ENCODE measurements at regions not wholly inside any gene's neighbourhood (a gene's known extent, or its start where the extent isn't known, plus 50 kb on each side); places are given as distances from the start of the nearest gene placed in this dataset.

DNA sequence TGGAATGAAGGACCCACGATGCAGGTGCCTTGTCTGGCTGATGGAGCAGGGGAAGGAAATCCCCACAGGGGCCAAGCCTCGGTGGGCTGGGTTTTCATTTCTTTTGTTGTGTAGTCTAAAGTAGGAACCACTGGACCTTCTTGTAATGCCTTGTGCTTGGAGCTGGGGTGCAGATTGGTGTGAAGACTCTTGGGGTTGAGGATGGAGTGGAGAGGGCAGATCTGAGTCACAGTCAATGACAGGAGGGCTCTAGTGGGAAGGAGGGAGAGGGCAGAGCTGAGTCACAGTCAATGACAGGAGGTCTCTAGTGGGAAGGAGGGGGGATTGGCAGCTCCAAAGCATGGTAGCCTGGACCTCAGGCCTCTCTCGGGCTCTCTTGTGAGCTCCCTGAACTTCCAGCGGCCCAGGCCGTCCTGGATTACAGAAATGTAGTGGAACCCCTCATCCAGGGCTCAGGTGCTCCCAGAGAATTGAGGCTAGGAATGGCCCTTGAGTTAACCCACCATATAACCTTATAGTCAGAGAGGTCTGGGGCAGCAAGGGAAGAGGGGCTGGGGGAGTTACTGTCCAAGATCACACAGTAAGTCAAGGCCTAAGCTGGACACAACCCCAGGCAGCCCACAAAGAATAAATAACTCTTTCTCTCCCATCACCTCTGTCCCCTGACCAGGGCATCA is 313.8 kb downstream of the MATN1 start:
- H3K4me3 ChIP-seq (ENCODE audit: low read depth, low read length) = no peak overlapping the region
- TF ChIP-seq, protein P1, sequence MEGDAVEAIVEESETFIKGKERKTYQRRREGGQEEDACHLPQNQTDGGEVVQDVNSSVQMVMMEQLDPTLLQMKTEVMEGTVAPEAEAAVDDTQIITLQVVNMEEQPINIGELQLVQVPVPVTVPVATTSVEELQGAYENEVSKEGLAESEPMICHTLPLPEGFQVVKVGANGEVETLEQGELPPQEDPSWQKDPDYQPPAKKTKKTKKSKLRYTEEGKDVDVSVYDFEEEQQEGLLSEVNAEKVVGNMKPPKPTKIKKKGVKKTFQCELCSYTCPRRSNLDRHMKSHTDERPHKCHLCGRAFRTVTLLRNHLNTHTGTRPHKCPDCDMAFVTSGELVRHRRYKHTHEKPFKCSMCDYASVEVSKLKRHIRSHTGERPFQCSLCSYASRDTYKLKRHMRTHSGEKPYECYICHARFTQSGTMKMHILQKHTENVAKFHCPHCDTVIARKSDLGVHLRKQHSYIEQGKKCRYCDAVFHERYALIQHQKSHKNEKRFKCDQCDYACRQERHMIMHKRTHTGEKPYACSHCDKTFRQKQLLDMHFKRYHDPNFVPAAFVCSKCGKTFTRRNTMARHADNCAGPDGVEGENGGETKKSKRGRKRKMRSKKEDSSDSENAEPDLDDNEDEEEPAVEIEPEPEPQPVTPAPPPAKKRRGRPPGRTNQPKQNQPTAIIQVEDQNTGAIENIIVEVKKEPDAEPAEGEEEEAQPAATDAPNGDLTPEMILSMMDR (IDR thresholded peaks at IDR 0.05; ENCODE audit: low read depth, low read length) = no peak

DNA sequence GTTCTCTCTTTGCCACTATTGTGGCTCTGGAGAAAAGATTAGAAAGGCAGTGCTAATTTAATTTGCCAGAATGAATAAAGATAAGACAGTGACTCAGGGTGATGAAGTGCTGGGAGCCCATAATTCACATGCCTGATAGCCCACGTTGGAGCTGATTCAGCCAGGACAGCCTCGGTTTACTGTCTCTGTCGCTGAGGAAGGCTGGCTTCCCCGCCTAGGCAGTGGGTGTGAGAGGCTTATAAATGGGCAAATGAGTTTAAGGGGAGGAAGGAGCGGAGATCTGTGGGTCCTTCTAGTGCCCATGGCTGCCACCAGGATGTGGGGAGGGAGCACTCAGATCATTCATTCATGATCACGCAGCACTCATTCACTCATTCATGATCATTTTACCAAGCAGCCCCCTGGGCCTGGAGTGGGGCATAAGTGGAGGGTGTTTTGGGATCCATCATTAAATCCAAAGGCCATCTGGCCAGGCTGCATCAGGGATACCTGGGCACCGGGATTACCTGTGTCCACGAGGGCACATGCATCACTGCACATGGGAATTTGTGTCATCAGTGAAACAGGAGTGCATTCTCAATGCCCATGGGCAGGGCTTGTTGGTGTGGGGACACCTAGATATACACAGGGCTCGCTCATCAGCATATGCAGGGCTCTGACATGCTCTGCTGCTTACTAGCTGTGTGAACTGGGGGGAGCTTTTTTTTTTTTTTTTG is 315.4 kb downstream of the MATN1 start:
- TF ChIP-seq, protein P1 (IDR thresholded peaks at IDR 0.05; ENCODE audit: low read depth, low read length) = no peak
- H3K4me3 ChIP-seq (ENCODE audit: low read depth, low read length) = no peak overlapping the region

DNA sequence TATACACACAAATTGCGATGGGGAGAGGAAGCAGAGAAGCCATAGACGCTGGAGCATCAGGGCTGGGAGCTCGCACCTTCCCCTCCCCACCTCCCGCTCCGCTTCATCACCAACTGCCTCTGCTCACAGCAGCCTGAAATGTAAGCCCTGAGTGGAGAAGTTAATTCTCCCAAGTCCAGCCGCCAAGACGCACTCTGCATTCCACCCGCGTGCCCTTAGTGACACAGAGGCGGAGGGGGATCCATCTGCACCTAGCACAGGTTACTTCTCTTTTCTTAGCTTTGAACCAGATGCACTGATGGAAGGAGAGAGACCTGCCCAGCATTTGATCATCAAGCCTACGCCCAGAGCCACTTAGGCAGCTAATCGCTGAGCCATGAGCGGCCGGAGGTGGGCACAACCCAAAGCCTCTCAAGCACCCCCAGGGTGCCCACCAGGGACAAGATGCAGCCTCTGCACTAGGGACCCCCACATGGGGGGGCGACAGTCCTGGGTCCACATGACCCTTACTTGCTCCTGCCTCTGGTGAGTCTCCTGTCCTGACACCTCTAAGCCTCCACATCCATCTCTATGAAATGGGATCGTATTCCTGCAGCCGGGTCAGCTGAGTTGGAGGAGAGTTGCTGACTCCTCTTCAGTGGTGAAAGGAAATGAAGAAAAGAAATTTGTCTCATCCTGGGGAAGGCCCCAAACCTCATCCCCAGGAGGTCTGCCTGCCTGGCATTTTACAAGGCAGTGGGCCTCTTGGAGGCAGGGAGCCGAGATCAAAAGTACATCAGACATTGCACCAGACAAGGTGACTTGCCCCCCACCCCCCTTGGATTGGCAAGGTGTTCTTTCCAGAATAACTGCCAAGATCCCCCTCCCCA is 316.2 kb downstream of the MATN1 start:
- TF ChIP-seq, protein P1 (IDR thresholded peaks at IDR 0.05; ENCODE audit: low read depth, low read length) = no peak
- no peak overlapping the region for H3K4me3 ChIP-seq (ENCODE audit: low read depth, low read length)

DNA sequence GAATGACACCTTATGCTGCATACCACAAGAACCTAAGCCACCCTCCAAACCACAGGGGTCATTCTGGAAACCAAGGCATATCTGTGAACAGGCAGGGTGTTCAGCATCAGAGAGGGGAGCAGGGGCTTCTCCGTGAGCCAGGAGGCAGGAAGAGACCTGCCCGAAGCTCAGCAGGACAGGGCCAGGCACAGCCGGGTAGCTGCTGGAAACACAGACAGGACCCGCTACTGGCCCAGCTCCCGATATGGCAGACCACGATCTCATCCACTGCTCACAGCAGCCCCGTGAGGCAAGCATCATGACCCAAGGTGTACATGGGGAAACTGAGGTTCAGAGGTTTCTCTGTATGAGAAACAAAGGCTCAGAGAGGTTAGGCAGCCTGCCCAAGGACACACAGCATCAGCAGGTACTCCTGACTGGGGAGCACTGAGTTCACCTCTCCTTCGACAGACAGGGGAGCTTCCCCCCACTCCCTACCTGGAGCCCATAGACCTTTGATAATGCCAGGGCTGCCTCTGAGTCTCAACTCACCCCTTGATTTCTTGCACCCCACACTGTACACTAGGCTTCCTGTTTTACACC is 317.7 kb downstream of the MATN1 start:
- no peak overlapping the region for H3K4me3 ChIP-seq (ENCODE audit: low read depth, low read length)
- TF ChIP-seq, protein P1 (IDR thresholded peaks at IDR 0.05; ENCODE audit: low read depth, low read length) = no peak

DNA sequence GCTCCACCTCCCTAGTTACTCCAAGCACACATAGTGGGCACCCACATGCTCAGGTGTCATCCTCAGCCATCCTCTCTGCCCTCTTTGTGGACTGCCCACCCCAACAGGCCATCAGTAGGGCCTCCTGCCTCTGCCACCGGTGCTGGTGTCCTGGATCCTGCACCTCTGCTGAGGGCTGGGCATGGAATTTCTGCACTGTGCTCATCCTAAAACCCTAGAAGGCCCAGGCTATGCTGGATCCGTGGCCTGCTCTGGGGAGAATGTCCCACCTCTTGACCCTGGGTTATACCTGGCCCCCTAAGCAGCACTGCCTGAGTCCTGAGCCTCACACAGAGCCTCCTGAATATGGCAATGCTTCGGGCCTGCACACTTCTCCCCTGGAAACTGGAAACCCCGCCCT is 318.3 kb downstream of the MATN1 start:
- TF ChIP-seq, protein P1 (IDR thresholded peaks at IDR 0.05; ENCODE audit: low read depth, low read length) = no peak
- no peak overlapping the region for H3K4me3 ChIP-seq (ENCODE audit: low read depth, low read length)

DNA sequence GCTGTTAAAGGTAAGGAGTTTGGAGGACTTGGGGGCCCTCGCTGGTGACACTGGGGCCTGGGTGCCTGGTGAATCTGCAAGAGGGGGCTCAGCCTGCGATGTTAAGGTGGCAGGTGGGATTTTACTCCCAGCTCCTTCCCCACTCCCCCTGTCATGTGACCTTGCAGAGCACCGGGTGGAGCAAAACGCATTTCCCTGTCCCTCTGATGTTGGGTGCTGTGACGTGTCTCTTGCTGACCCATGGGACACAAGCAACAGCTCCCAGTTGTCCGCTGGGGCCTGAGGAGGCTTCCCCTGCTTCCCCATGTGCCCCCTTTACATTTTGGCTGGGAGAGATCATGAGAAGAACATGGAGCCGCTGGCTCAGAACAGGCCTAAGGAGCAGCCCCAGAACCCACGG is 319.0 kb downstream of the MATN1 start:
- H3K4me3 ChIP-seq (ENCODE audit: low read depth, low read length) = no peak overlapping the region
- TF ChIP-seq, protein P1 (IDR thresholded peaks at IDR 0.05; ENCODE audit: low read depth, low read length) = no peak

Data from WI38 (cell line).